ENCODE measurements at regions not wholly inside any gene's neighbourhood (a gene's known extent, or its start where the extent isn't known, plus 50 kb on each side); places are given as distances from the start of the nearest gene placed in this dataset.

- TF ChIP-seq, protein P1, sequence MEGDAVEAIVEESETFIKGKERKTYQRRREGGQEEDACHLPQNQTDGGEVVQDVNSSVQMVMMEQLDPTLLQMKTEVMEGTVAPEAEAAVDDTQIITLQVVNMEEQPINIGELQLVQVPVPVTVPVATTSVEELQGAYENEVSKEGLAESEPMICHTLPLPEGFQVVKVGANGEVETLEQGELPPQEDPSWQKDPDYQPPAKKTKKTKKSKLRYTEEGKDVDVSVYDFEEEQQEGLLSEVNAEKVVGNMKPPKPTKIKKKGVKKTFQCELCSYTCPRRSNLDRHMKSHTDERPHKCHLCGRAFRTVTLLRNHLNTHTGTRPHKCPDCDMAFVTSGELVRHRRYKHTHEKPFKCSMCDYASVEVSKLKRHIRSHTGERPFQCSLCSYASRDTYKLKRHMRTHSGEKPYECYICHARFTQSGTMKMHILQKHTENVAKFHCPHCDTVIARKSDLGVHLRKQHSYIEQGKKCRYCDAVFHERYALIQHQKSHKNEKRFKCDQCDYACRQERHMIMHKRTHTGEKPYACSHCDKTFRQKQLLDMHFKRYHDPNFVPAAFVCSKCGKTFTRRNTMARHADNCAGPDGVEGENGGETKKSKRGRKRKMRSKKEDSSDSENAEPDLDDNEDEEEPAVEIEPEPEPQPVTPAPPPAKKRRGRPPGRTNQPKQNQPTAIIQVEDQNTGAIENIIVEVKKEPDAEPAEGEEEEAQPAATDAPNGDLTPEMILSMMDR (conservative IDR thresholded peaks at IDR 0.05; ENCODE audit: low read length), result no peak
- TF ChIP-seq EZH2phosphoT487 (IDR thresholded peaks at IDR 0.05; ENCODE audit: borderline replicate concordance), result no peak
Observed at GRCh38 chr2:5474716-5475115, 217.5 kb upstream of the SOX11 start.
